Tibial nerve (tissue), 4 donors: ENCODE measurements at regions not wholly inside any gene's neighbourhood (a gene's known extent, or its start where the extent isn't known, plus 50 kb on each side); places are given as distances from the start of the nearest gene placed in this dataset.

Source experiments
- EP300 ChIP-seq, 2 donors: sonication (generic); formaldehyde crosslinking; IDR thresholded peaks; one replicate each; pipeline ENCODE4 v1.6.1; 2017; ENCODE audit warnings: antibody characterized with exemption in 2 of 2, mild to moderate bottlenecking in 1 of 2
- POLR2A ChIP-seq, 2 donors: fragments of 450-650 bp; IDR thresholded peaks; one replicate each; pipeline ENCODE4 v1.6.1; 2017; ENCODE audit warnings: antibody characterized with exemption in 2 of 2, mild to moderate bottlenecking in 2 of 2, moderate library complexity in 2 of 2
- TF ChIP-seq, protein P1 (sequence below), 5 experiments: fragments of 200-600 bp in 3 of 5; fragments of 450-650 bp in 2 of 5; sonication (generic) in 3 of 5; IDR thresholded peaks; one replicate each; pipeline ENCODE4 v1.5.1; 2016 to 2019; ENCODE audit warnings: antibody characterized with exemption in 5 of 5, mild to moderate bottlenecking in 3 of 5, moderate library complexity in 2 of 5

DNA sequence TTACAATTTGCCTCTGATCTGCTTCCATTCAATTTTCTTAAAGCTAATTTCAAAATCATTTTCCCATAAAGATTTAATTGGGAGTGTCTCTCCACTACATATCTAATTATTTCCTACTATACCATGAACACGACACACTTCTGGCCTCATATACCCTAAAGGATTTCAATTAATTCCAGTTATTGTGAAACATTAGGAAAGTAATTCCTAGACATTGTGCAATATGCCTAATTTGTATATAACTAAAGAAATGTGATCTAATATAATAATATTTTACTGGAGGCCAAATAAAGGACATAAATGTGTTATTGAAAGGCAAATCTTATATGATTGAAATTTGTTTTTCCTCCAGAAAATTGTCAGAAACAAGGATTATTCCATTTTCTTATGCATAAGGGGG is 727.2 kb upstream of the ADGRL2 start:
- TF ChIP-seq POLR2A (IDR thresholded peaks at IDR 0.05) (no peak), EP300 (IDR thresholded peaks at IDR 0.05) (no peak)
- TF ChIP-seq, protein P1, sequence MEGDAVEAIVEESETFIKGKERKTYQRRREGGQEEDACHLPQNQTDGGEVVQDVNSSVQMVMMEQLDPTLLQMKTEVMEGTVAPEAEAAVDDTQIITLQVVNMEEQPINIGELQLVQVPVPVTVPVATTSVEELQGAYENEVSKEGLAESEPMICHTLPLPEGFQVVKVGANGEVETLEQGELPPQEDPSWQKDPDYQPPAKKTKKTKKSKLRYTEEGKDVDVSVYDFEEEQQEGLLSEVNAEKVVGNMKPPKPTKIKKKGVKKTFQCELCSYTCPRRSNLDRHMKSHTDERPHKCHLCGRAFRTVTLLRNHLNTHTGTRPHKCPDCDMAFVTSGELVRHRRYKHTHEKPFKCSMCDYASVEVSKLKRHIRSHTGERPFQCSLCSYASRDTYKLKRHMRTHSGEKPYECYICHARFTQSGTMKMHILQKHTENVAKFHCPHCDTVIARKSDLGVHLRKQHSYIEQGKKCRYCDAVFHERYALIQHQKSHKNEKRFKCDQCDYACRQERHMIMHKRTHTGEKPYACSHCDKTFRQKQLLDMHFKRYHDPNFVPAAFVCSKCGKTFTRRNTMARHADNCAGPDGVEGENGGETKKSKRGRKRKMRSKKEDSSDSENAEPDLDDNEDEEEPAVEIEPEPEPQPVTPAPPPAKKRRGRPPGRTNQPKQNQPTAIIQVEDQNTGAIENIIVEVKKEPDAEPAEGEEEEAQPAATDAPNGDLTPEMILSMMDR (IDR thresholded peaks at IDR 0.05): no peak
